IPS-18a (cell line): ENCODE measurements at regions not wholly inside any gene's neighbourhood (a gene's known extent, or its start where the extent isn't known, plus 50 kb on each side); places are given as distances from the start of the nearest gene placed in this dataset.
"Not testable (repeated sequence)": the region's sequence is repeated elsewhere in the genome, so short reads cannot be mapped to it uniquely, and the experiment has no call there.

ENCODE experiments used
- H3K27ac ChIP-seq: one replicate; pipeline ENCODE4 v1.5.1; 2013; ENCODE audit warnings: low read length
- H3K27me3 ChIP-seq: one replicate; pipeline ENCODE4 v1.6.1; 2013; ENCODE audit warnings: mild to moderate bottlenecking, low read length; ENCODE audit not compliant: control insufficient read depth, insufficient read depth
- H3K36me3 ChIP-seq: one replicate; pipeline ENCODE4 v1.6.1; 2013; ENCODE audit warnings: low read depth, low read length; ENCODE audit not compliant: control insufficient read depth
- H3K4me1 ChIP-seq: one replicate; pipeline ENCODE4 v1.6.1; 2013; ENCODE audit warnings: low read depth, low read length; ENCODE audit not compliant: control insufficient read depth
- H3K4me3 ChIP-seq: one replicate; pipeline ENCODE4 v1.5.1; 2013; ENCODE audit warnings: low read length
- H3K9ac ChIP-seq: one replicate; pipeline ENCODE4 v1.6.1; 2013; ENCODE audit warnings: mild to moderate bottlenecking, low read length, moderate library complexity
- H3K9me3 ChIP-seq: one replicate; pipeline ENCODE4 v1.6.1; 2013; ENCODE audit warnings: low read depth, low read length; ENCODE audit not compliant: control insufficient read depth

DNA sequence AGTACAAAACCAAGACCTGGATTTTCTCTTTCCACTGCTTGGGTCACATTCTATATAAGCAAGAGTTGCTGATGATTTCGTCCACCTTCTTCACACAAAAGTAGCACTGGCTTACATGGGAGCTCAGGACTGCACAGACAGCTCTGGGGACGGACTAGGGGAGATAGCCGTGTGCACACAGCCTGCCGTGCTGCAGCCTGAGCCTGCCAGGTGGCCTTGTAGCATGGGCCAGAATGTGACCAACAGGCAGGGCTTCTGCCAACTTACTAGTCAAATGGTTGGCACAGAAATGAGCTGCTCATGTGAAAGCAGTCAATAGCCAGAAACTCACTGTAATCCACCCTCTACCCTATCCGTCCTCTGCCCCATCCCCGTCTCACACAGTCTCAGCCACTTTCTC, 299.0 kb downstream of the ANAPC1 start:
- H3K27me3 ChIP-seq, H3K9ac ChIP-seq, H3K9me3 ChIP-seq, H3K4me1 ChIP-seq, H3K36me3 ChIP-seq, H3K27ac ChIP-seq, H3K4me3 ChIP-seq: not testable (repeated sequence)

DNA sequence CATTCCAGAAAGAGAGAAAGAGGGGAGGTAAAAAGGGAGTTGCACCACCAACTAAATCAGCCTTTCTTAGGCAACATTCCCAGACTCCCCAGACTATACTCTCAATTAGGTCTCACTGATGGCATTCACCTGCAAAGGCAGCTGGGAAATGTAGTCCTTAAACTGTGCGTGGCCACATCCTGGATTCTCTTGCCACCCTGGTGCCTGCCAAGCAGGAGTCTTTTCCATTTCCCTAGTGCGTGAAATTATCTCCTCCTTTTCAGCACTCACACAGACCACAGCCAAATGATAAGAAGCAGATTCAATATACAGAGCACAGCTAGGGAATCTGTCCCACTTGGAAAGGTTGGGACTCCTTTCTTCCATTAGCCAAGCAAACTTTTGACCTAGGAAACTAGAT, 298.0 kb downstream of the ANAPC1 start:
- not testable (repeated sequence) for H3K27ac ChIP-seq, H3K27me3 ChIP-seq, H3K4me1 ChIP-seq, H3K9ac ChIP-seq, H3K36me3 ChIP-seq, H3K4me3 ChIP-seq, H3K9me3 ChIP-seq

- H3K4me3 ChIP-seq, H3K36me3 ChIP-seq, H3K9me3 ChIP-seq: not testable (repeated sequence)
These were observed 288.9 kb downstream of the ANAPC1 start for GRCh38 chr2:111595072-111595471.

GRCh38 chr2:111596808-111597705, 286.9 kb downstream of the ANAPC1 start:
- H3K27ac ChIP-seq, H3K27me3 ChIP-seq, H3K9ac ChIP-seq, H3K9me3 ChIP-seq, H3K4me1 ChIP-seq, H3K4me3 ChIP-seq, H3K36me3 ChIP-seq: not testable (repeated sequence)

More at GRCh38 chr2:111595072-111595471, 288.9 kb downstream of the ANAPC1 start:
- not testable (repeated sequence) for H3K9ac ChIP-seq, H3K4me1 ChIP-seq, H3K27me3 ChIP-seq, H3K27ac ChIP-seq

DNA sequence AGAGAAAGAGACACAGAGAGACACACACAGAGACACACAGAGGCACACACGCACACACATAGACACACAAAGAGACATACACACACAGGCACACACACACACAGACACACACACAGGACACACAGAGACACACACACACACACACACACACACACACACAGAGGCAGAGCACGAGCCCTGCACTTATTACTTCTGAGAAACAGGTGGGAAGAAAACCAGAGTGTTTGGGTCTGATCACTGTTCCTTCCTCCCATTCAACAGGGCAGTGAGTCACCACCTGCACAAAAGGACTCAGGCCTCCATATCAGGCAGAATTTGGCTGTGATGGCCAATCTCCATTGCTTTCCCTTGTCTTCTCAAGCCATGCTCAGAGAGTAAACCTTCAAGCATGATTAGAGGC, 285.0 kb downstream of the ANAPC1 start:
- H3K9ac ChIP-seq, H3K27me3 ChIP-seq, H3K4me1 ChIP-seq, H3K36me3 ChIP-seq, H3K9me3 ChIP-seq, H3K27ac ChIP-seq, H3K4me3 ChIP-seq: not testable (repeated sequence)

DNA sequence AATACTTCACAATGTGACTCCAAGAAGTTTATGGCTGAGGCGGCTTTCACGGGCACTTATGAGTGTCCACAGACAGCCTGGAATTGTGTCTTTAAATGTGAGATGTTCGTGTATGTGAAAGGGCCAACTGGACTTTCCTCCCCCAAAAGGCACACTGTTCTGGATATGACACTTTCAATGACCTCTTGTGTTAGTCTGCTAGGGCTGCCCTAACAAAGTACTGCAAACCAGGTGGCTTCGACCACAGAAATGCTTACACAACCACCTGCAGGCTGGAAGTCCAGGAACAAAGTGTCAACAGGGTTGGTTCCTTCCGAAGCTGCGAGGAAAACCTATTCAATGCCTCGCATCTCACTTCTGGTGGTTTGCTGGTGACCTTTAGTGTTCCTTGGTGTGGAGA, 281.7 kb downstream of the ANAPC1 start:
- not testable (repeated sequence) for H3K4me1 ChIP-seq, H3K4me3 ChIP-seq, H3K27me3 ChIP-seq, H3K27ac ChIP-seq, H3K9me3 ChIP-seq, H3K36me3 ChIP-seq, H3K9ac ChIP-seq

DNA sequence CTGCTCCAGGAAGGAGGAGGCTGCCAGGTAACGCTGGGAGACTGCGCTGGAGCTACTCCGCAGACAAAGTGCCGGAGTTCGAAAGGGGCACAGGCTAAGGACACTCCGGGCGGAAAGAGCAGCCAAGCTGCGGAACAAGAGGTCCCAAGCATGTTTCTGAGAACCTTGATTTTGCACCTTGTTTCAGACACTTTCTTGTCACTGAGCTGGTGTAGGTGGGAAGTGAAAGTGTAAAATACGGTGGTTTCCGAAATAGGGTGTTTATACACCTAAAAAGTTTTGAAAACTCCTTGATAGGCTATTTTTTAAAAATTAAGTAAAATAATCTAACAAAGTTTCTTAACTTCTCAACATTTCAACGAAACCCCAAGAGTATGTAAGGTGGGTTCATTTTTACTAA, 278.2 kb downstream of the ANAPC1 start:
- H3K4me3 ChIP-seq, H3K27me3 ChIP-seq, H3K4me1 ChIP-seq, H3K9ac ChIP-seq, H3K36me3 ChIP-seq, H3K27ac ChIP-seq, H3K9me3 ChIP-seq: not testable (repeated sequence)

DNA sequence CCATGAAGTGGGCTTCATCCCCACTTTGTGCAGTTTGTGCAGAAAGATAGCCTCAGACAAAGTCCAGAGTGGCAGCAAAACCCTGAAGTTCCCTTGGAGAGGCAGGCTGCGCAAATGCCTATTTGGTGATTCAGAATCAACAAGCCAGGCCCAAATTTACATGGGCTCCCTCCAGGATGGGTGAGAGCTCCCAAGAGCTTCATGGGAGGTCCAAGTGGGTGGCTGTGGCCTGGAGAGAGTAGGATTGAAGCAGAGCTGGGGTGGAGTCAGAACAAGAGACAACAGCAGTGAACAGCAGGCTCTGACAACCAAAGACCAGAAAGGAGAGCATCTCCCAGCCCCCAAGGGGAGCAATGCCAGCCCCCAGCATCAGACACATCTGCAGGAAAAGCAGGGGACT, 277.4 kb downstream of the ANAPC1 start:
- H3K4me3 ChIP-seq, H3K9me3 ChIP-seq, H3K36me3 ChIP-seq, H3K9ac ChIP-seq, H3K27me3 ChIP-seq, H3K4me1 ChIP-seq, H3K27ac ChIP-seq: not testable (repeated sequence)

DNA sequence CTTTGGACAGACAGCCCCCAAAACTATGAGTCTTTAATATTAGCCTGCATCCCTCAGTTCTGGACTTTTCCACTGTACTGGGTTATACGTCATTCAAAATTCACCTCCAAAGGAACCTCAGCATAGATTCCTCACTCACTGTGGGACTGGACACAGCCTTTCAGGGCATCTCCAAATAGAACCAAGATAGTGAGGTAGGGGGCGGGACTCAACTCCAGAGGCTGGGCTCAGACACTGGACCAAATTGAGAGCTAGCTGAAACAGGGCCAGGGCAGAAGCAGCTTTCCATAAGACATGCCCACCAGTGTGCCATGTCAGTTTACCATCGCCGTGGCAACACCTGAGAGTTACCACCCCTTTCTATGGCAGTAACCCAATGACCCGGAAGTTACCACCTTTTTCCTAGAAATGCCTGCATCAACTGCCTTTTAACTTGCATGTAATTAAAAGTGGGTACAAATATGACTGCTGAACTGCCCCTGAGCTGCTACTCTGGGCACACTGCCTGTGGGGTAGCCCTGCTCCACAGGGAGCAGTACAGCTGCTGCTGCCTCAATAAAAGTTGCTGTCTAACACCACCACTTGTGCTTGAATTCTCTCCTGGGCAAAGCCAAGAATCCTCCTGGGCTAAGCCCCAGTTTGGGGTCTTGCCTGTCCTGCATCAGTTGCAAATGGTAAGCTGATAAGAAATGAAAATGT, 274.7 kb downstream of the ANAPC1 start:
- H3K4me1 ChIP-seq = not testable (repeated sequence)

GRCh38 chr2:111610035-111610434, 274.0 kb downstream of the ANAPC1 start:
- not testable (repeated sequence) for H3K27ac ChIP-seq, H3K9me3 ChIP-seq, H3K4me1 ChIP-seq, H3K27me3 ChIP-seq, H3K4me3 ChIP-seq, H3K9ac ChIP-seq, H3K36me3 ChIP-seq

More for the DNA sequence above, 274.7 kb downstream of the ANAPC1 start:
- not testable (repeated sequence) for H3K9ac ChIP-seq, H3K9me3 ChIP-seq, H3K4me3 ChIP-seq, H3K27me3 ChIP-seq, H3K36me3 ChIP-seq, H3K27ac ChIP-seq

DNA sequence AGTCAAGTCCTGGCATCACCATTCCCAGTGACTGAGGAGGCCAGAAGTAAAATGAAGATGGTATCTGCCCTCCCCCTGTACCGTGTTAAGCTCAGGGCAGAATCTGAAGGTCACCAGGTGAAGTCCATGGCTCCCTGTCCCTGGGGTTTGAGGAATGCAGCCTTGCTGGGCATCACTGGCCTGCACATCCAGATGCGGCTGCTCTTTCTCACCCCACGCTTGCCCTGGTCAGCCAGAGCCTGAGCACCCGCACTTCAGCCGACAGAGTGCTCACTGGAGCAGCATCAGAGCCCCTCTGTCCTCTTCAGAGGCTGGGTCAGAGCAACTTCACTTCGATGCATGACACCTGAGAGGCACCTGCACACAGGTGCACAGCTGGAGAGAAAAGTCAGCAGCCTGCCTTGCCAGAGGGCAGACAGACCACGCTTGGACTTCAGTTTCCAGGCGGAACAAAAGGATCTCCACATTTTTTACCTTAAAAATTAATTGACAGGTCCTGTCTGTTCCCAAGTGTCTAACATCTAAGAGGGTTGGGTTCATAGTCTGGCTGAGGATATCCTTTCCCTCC, 267.3 kb downstream of the ANAPC1 start:
- H3K9ac ChIP-seq = no peak overlapping the region
- H3K27ac ChIP-seq = no peak overlapping the region
- no peaks in the 10 kb centered on the region for H3K36me3 ChIP-seq
- H3K4me1 ChIP-seq = no peaks in the 10 kb centered on the region
- H3K9me3 ChIP-seq = no peaks in the 10 kb centered on the region
- no peak overlapping the region for H3K4me3 ChIP-seq
- no peaks in the 10 kb centered on the region for H3K27me3 ChIP-seq
